Adrenal gland (tissue), 9 donors: ENCODE measurements at regions not wholly inside any gene's neighbourhood (a gene's known extent, or its start where the extent isn't known, plus 50 kb on each side); places are given as distances from the start of the nearest gene placed in this dataset.

Experiments
- DNase-seq, 7 donors: peaks; one replicate each; pipeline ENCODE4 v3.0.0-alpha.2; 2019 to 2020
- H3K27ac ChIP-seq, 5 donors: fragments of 200-600 bp; sonication (generic) in 4 of 5; 1 replicate in 3 of 5; 2 replicates in 2 of 5; pipeline versions ENCODE4 v1.5.1 to v1.8.0; 2016 to 2020; ENCODE audit warnings: mild to moderate bottlenecking in 1 of 5
- H3K27me3 ChIP-seq: fragments of 200-600 bp; 2 replicates; pipeline ENCODE4 v1.8.0; 2021
- H3K36me3 ChIP-seq, 2 donors: fragments of 200-600 bp; replicated peaks in 1 of 2; 1 replicate in 1 of 2; 2 replicates in 1 of 2; pipeline versions ENCODE4 v1.5.1 to v1.8.0; 2018 to 2022
- H3K4me1 ChIP-seq, 2 donors: fragments of 200-600 bp; replicated peaks in 1 of 2; 1 replicate in 1 of 2; 2 replicates in 1 of 2; pipeline versions ENCODE4 v1.5.1 to v1.8.0; 2018 to 2021
- H3K4me3 ChIP-seq, 4 donors: fragments of 200-600 bp; sonication (generic) in 3 of 4; one replicate each; pipeline ENCODE4 v1.5.1; 2016 to 2018
- H3K9me3 ChIP-seq, 3 donors: fragments of 200-600 bp; sonication (generic) in 1 of 3; replicated peaks in 1 of 3; 1 replicate in 2 of 3; 2 replicates in 1 of 3; pipeline versions ENCODE4 v1.5.1 to v1.8.0; 2016 to 2021
- CTCF ChIP-seq, 6 experiments: fragments of 450-650 bp in 4 of 6; fragments of 200-600 bp in 2 of 6; sonication (generic) in 1 of 6; IDR thresholded peaks; 1 replicate in 5 of 6; 2 replicates in 1 of 6; pipeline versions ENCODE4 v1.5.1 to v1.8.0; 2016 to 2021; ENCODE audit warnings: antibody characterized with exemption in 6 of 6, mild to moderate bottlenecking in 2 of 6, moderate library complexity in 1 of 6
- POLR2A ChIP-seq, 2 donors: fragments of 450-650 bp; IDR thresholded peaks; one replicate each; pipeline ENCODE4 v1.6.1; 2017; ENCODE audit warnings: antibody characterized with exemption in 2 of 2, mild to moderate bottlenecking in 2 of 2, moderate library complexity in 1 of 2
- WGBS, 4 donors: extraction: QIAGEN DNeasy Blood & Tissue Kit in 2 of 4; methylation state at CpG; one replicate each; pipeline versions ENCODE4 v1.1.5 to v1.1.7; 2013 to 2017; 5-methylcytosine and 5-hydroxymethylcytosine counted together
- intact Hi-C, 2 donors: fragments of 100-400 bp; cut with DNase I; formaldehyde crosslinking; loops; one replicate each; pipeline versions ENCODE4 v1.14.1 to v1.15.0; 2022 to 2023
- donor health status: healthy with polysubstance abuse.
- donor health status: Bipolar disorder and iron deficiency.
- donor health status: DM: yes; HTN: yes; CAD: no.
- donor health status: DM: no; HTN: no; CAD: no.
- donor health status: DM: no; HTN: no; CAD: no.

DNA sequence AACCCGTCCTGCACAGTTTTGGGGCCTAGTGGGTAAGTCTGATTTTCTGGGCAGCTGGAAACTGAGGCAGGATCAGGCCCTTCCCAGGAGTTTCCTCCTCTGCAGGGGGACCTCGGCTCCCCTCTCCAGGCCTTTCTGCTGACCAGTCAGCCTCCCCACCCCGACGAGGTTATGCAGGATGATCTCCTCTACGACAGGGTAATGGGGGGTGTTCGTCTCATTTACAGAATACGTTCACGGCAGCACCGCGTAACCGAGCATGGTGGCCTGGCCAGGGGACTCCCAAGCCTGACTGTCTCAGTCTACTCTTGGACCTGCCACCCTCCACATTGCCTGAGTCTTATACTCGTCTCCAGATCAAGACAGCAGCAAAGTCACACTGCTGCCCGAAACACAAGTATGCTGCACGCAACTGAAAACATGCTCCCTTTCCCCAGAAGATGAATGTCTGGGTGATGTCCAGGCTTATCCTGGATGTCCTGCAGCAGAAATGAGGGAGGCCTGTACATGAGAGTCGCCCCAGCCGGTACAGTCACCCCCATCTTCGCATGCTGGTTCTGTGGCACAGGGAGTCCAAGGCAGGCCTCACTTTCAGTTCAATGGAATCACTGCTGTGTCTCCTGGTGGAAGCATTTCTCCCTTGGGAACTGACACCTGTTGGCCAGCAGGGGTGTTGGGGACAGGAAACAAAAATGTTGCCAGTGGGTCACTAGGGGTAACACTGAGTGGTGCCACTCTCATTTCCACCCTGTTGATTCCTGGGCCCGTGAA is 120.8 kb downstream of the SOX1 start:
- Histone ChIP-seq H3K9me3 (no peaks in the 10 kb centered on the region), H3K27me3 (no peaks in the 10 kb centered on the region), H3K27ac (no peak overlapping the region), H3K4me1 (no peaks in the 10 kb centered on the region), H3K4me3 (no peak overlapping the region), H3K36me3 (no peaks in the 10 kb centered on the region)
- TF ChIP-seq CTCF (IDR thresholded peaks at IDR 0.05) (no peak), POLR2A (IDR thresholded peaks at IDR 0.05) (no peak)
- no peak for DNase-seq
- WGBS, 4 donors, result 84 to 88% (median 85%) methylated on average over 9 to 18 of the region's 18 CpGs
- intact Hi-C loops, result no loop called here

- 74 to 88% (median 79%) methylated on average over 4 to 6 of the region's 6 CpGs for whole genome bisulfite sequencing, 4 donors
- Histone ChIP-seq H3K4me1 (no peaks in the 10 kb centered on the region), H3K27me3 (no peaks in the 10 kb centered on the region), H3K9me3 (no peaks in the 10 kb centered on the region), H3K4me3 (no peak overlapping the region), H3K36me3 (no peaks in the 10 kb centered on the region), H3K27ac (no peak overlapping the region)
- intact Hi-C loops, result no loop called here
- TF ChIP-seq CTCF (IDR thresholded peaks at IDR 0.05) (no peak), POLR2A (IDR thresholded peaks at IDR 0.05) (no peak)
- no peak for DNase-seq
These were observed 121.3 kb downstream of the SOX1 start for GRCh38 chr13:112188298-112188610.

DNA sequence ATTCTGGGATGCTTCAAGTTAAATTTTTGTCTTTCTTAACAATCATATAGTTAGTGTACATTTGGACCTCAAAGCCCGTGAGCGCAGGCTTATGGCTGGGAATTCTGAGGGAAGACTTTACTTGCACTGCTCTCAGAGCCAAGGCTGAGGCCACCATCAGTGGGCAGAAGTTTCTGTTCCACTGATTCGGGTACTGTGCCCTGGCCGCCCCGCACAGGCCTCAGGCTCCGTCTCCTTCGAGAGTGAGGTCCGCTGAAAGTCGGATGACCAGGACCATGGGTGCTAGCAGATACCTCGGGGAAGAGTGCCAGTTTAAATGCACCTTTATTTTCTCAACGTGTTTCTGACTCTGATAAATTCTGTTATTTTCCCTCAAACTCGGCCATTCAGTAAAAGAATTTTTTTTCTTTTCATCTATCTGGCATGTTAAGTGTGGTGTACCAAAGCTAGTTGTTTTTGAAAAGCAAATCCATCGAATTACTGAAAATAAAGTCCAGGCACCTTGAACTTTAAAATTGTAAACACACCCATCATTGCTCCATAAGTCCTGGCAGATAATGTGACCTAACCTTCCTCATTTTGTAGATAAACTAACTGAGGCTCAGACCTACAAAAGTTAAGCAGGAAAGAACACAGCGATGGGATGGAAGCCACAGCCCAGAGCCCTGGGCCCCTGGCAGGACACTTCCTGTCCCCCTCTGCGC is 126.7 kb downstream of the SOX1 start:
- Histone ChIP-seq H3K4me3 (no peak overlapping the region), H3K27ac (no peak overlapping the region), H3K36me3 (no peaks in the 10 kb centered on the region), H3K27me3 (no peaks in the 10 kb centered on the region), H3K4me1 (no peaks in the 10 kb centered on the region), H3K9me3 (no peaks in the 10 kb centered on the region)
- 66 to 85% (median 82%) methylated on average over 14 to 15 of the region's 15 CpGs for WGBS, 4 donors
- DNase-seq, result no peak
- intact Hi-C loops, result no loop called here
- TF ChIP-seq POLR2A (IDR thresholded peaks at IDR 0.05) (no peak), CTCF (IDR thresholded peaks at IDR 0.05) (no peak)

- H3K4me3 ChIP-seq, result no peak overlapping the region
- H3K9me3 ChIP-seq, result no peaks in the 10 kb centered on the region
- H3K4me1 ChIP-seq, result no peaks in the 10 kb centered on the region
- intact Hi-C loops, result no loop called here
- H3K27me3 ChIP-seq, result no peaks in the 10 kb centered on the region
- WGBS, 4 donors, result 80 to 91% (median 89%) methylated on average over 10 to 22 of the region's 22 CpGs
- H3K36me3 ChIP-seq, result no peaks in the 10 kb centered on the region
- DNase-seq, result no peak
- H3K27ac ChIP-seq, result no peak overlapping the region
- TF ChIP-seq POLR2A (IDR thresholded peaks at IDR 0.05), result no peak
- no peak for TF ChIP-seq CTCF (IDR thresholded peaks at IDR 0.05)
These were observed 127.2 kb downstream of the SOX1 start for GRCh38 chr13:112194167-112194530.
